K562 (cell line): ENCODE measurements at regions not wholly inside any gene's neighbourhood (a gene's known extent, or its start where the extent isn't known, plus 50 kb on each side); places are given as distances from the start of the nearest gene placed in this dataset.

Source experiments
- CBFB ChIP-seq: sonication (generic); formaldehyde crosslinking; IDR thresholded peaks from 2 replicates; pipeline ENCODE4 v1.4.0; 2020; ENCODE audit warnings: mild to moderate bottlenecking, missing genetic modification reagents
- POLR2AphosphoS5 ChIP-seq: IDR thresholded peaks from 2 replicates; pipeline ENCODE4 v1.6.1; 2011; ENCODE audit warnings: mild to moderate bottlenecking, low read depth, low read length, moderate library complexity; ENCODE audit not compliant: control insufficient read depth, insufficient read depth
- RCOR1 ChIP-seq, 2 experiments: IDR thresholded peaks; 2 replicates each; pipeline ENCODE4 v1.6.1; 2012; ENCODE audit warnings: low read depth in 2 of 2, low read length in 2 of 2, borderline replicate concordance in 1 of 2, improper control_type of control experiment in 1 of 2
- ZNF217 ChIP-seq: sonication (generic); formaldehyde crosslinking; IDR thresholded peaks from 2 replicates; pipeline ENCODE4 v1.8.0; 2022; ENCODE audit warnings: mild to moderate bottlenecking, missing genetic modification reagents
- TF ChIP-seq, protein P1 (sequence below): fragments of 250-450 bp; sonication (Bioruptor Pico); IDR thresholded peaks from 2 replicates; pipeline ENCODE4 v1.8.0; 2022; ENCODE audit warnings: inconsistent platforms, mild to moderate bottlenecking, moderate library complexity, borderline replicate concordance
- TF ChIP-seq, protein P2 (sequence below), 3 experiments: IDR thresholded peaks in 2 of 3; conservative IDR thresholded peaks in 1 of 3; 2 replicates each; pipeline ENCODE4 v1.5.1; 2011 to 2012; ENCODE audit warnings: low read length in 3 of 3, mild to moderate bottlenecking in 3 of 3, control low read depth in 2 of 3, improper control_type of control experiment in 1 of 3, inconsistent platforms in 1 of 3, low read depth in 1 of 3, mixed read lengths in 1 of 3, moderate library complexity in 1 of 3; ENCODE audit not compliant: insufficient read depth in 2 of 3

GRCh38 chr17:45697076-45697475 lies 87.0 kb upstream of the CRHR1 start:
- TF ChIP-seq, protein P1, sequence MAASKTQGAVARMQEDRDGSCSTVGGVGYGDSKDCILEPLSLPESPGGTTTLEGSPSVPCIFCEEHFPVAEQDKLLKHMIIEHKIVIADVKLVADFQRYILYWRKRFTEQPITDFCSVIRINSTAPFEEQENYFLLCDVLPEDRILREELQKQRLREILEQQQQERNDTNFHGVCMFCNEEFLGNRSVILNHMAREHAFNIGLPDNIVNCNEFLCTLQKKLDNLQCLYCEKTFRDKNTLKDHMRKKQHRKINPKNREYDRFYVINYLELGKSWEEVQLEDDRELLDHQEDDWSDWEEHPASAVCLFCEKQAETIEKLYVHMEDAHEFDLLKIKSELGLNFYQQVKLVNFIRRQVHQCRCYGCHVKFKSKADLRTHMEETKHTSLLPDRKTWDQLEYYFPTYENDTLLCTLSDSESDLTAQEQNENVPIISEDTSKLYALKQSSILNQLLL (CRISPR knock-in tag): no peak
- TF ChIP-seq POLR2AphosphoS5: no peak
- no peak for TF ChIP-seq RCOR1 (IDR thresholded peaks at IDR 0.05; ENCODE audit: borderline replicate concordance in 1 of 2, low read depth in 2 of 2, low read length in 2 of 2)
- no peak for TF ChIP-seq ZNF217 (CRISPR knock-in tag)
- TF ChIP-seq, protein P2, sequence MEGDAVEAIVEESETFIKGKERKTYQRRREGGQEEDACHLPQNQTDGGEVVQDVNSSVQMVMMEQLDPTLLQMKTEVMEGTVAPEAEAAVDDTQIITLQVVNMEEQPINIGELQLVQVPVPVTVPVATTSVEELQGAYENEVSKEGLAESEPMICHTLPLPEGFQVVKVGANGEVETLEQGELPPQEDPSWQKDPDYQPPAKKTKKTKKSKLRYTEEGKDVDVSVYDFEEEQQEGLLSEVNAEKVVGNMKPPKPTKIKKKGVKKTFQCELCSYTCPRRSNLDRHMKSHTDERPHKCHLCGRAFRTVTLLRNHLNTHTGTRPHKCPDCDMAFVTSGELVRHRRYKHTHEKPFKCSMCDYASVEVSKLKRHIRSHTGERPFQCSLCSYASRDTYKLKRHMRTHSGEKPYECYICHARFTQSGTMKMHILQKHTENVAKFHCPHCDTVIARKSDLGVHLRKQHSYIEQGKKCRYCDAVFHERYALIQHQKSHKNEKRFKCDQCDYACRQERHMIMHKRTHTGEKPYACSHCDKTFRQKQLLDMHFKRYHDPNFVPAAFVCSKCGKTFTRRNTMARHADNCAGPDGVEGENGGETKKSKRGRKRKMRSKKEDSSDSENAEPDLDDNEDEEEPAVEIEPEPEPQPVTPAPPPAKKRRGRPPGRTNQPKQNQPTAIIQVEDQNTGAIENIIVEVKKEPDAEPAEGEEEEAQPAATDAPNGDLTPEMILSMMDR (IDR thresholded peaks at IDR 0.05 in 2 of 3, conservative IDR thresholded peaks at IDR 0.05 in 1 of 3; ENCODE audit: insufficient read depth in 2 of 3, low read depth in 1 of 3, low read length in 3 of 3): no peak
- TF ChIP-seq CBFB (CRISPR knock-in tag): no peak
